Tibial artery (tissue), 4 donors: ENCODE measurements at regions not wholly inside any gene's neighbourhood (a gene's known extent, or its start where the extent isn't known, plus 50 kb on each side); places are given as distances from the start of the nearest gene placed in this dataset.

Source experiments
- DNase-seq, 2 donors: peaks; one replicate each; pipeline ENCODE4 v3.0.0-alpha.2; 2019
- H3K27ac ChIP-seq, 2 donors: fragments of 200-600 bp; sonication (generic) in 1 of 2; 1 replicate in 1 of 2; 2 replicates in 1 of 2; pipeline ENCODE4 v1.5.1; 2018 to 2019; ENCODE audit warnings: mild to moderate bottlenecking in 1 of 2
- H3K27me3 ChIP-seq, 2 donors: fragments of 200-600 bp; sonication (generic) in 1 of 2; one replicate each; pipeline versions ENCODE4 v1.5.1 to v1.6.0; 2016 to 2019
- H3K36me3 ChIP-seq, 3 donors: fragments of 200-600 bp; sonication (generic) in 2 of 3; one replicate each; pipeline ENCODE4 v1.5.1; 2016 to 2019; ENCODE audit warnings: mild to moderate bottlenecking in 2 of 3
- H3K4me1 ChIP-seq, 4 donors: fragments of 200-600 bp; sonication (generic) in 2 of 4; 1 replicate in 3 of 4; 2 replicates in 1 of 4; pipeline ENCODE4 v1.5.1; 2016 to 2019
- H3K4me3 ChIP-seq, 2 donors: fragments of 200-600 bp; sonication (generic) in 1 of 2; 1 replicate in 1 of 2; 2 replicates in 1 of 2; pipeline ENCODE4 v1.5.1; 2018 to 2019; ENCODE audit warnings: mild to moderate bottlenecking in 2 of 2
- H3K9me3 ChIP-seq, 3 donors: fragments of 200-600 bp; sonication (generic) in 1 of 3; one replicate each; pipeline ENCODE4 v1.5.1; 2016 to 2019
- intact Hi-C: fragments of 100-400 bp; cut with DNase I; formaldehyde crosslinking; loops from one replicate; pipeline ENCODE4 v1.15.0; 2023; ENCODE audit warnings: low total_unique reads
- TF ChIP-seq, protein P1 (sequence below), 2 experiments: fragments of 200-600 bp in 1 of 2; fragments of 450-650 bp in 1 of 2; IDR thresholded peaks; one replicate each; pipeline ENCODE4 v1.5.1; 2017 to 2019; ENCODE audit warnings: antibody characterized with exemption in 2 of 2, mild to moderate bottlenecking in 1 of 2, moderate library complexity in 1 of 2

DNA sequence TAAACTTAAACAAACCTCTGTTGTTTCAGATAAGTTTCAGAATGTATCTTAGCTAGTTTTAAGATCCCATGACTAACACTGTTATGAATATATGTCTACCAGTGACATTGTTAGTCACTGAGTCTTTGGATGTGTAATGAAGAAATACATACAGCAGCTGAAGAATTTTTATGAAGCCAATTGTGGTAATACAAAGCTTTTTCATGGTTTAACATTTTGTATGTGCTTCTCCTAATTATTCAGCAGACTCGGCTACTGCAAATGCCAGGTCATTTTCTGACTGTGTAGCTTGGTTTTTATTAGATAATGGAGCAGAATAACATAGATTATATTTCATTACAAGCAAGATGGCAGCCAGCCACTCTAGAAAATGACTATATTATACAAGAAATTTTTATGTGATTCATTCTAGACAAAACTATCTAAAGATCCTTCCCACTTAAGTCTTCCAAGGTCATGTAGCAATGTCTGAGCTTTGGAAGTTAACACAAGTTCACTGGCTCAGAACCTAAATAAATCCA lies 147.8 kb downstream of the TNFSF18 start:
- no peaks in the 10 kb centered on the region for H3K9me3 ChIP-seq
- H3K4me3 ChIP-seq = no peak overlapping the region
- H3K4me1 ChIP-seq = peaks cover 0 to 11% (median 3%) of the 10 kb centered on the region in 4 donors
- intact Hi-C loops = no loop called here
- TF ChIP-seq, protein P1, sequence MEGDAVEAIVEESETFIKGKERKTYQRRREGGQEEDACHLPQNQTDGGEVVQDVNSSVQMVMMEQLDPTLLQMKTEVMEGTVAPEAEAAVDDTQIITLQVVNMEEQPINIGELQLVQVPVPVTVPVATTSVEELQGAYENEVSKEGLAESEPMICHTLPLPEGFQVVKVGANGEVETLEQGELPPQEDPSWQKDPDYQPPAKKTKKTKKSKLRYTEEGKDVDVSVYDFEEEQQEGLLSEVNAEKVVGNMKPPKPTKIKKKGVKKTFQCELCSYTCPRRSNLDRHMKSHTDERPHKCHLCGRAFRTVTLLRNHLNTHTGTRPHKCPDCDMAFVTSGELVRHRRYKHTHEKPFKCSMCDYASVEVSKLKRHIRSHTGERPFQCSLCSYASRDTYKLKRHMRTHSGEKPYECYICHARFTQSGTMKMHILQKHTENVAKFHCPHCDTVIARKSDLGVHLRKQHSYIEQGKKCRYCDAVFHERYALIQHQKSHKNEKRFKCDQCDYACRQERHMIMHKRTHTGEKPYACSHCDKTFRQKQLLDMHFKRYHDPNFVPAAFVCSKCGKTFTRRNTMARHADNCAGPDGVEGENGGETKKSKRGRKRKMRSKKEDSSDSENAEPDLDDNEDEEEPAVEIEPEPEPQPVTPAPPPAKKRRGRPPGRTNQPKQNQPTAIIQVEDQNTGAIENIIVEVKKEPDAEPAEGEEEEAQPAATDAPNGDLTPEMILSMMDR (IDR thresholded peaks at IDR 0.05) = no peak
- no peak overlapping the region for H3K27ac ChIP-seq
- DNase-seq = no peak
- no peaks in the 10 kb centered on the region for H3K27me3 ChIP-seq
- H3K36me3 ChIP-seq = no peaks in the 10 kb centered on the region

DNA sequence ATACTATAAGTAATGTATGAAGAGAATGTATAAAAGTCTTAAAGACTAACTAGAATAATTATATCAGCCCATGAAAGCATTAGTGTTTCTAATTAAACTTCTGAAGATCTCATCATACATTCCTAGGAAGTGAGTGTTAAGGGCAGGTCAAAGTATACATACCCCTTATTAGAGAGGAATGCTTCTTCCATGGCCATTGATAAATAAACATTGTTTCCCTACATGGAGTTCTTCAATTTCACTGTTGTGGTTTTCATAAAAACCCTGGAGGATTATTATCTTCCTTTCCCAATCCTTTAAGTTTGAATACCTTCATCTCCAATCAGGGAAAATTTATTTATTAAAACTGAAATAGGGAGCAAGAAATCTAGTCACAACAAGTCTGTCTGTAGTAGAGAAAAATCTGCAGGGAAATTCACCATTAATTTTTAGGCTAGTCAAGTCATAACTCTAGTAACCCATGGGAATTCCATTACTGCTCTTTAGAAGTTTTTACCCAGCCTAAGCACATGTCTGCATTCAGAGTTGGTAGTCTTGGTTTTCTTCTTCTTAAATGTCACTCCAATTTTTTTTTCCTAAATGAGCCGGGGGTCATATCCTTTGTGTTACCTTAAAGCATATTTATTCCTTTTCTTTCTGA lies 147.0 kb downstream of the TNFSF18 start:
- Histone ChIP-seq H3K4me3 (no peak overlapping the region), H3K36me3 (no peaks in the 10 kb centered on the region), H3K9me3 (no peaks in the 10 kb centered on the region), H3K4me1 (peaks cover 0 to 11% (median 3%) of the 10 kb centered on the region in 4 donors), H3K27me3 (no peaks in the 10 kb centered on the region), H3K27ac (no peak overlapping the region)
- TF ChIP-seq, protein P1 (IDR thresholded peaks at IDR 0.05) = no peak
- no peak for DNase-seq
- intact Hi-C loops = no loop called here

DNA sequence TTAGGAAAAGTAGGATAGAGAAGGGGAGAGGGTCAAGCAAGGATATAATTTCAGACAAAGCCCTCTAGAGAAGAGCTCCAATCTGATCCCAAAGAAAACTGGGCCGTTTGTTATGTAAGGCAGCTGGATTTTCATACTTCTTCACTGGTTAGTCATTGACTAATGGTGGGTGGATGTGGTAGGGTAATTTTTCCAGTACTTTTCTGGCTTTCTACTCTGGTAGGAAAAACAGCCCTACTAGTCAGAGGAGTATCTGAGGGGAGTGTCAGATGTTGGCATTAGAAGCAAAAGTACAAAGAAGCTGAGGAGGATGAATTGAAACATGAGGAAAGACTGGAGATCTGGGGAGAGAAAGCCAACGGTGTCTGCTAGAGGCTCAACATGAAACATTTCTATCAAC lies 145.3 kb downstream of the TNFSF18 start:
- Histone ChIP-seq H3K27ac (no peak overlapping the region), H3K36me3 (no peaks in the 10 kb centered on the region), H3K4me3 (no peak overlapping the region), H3K4me1 (peaks cover 0 to 11% (median 3%) of the 10 kb centered on the region in 4 donors), H3K9me3 (no peaks in the 10 kb centered on the region), H3K27me3 (no peaks in the 10 kb centered on the region)
- TF ChIP-seq, protein P1 (IDR thresholded peaks at IDR 0.05) = no peak
- no peak for DNase-seq
- intact Hi-C loops = no loop called here

DNA sequence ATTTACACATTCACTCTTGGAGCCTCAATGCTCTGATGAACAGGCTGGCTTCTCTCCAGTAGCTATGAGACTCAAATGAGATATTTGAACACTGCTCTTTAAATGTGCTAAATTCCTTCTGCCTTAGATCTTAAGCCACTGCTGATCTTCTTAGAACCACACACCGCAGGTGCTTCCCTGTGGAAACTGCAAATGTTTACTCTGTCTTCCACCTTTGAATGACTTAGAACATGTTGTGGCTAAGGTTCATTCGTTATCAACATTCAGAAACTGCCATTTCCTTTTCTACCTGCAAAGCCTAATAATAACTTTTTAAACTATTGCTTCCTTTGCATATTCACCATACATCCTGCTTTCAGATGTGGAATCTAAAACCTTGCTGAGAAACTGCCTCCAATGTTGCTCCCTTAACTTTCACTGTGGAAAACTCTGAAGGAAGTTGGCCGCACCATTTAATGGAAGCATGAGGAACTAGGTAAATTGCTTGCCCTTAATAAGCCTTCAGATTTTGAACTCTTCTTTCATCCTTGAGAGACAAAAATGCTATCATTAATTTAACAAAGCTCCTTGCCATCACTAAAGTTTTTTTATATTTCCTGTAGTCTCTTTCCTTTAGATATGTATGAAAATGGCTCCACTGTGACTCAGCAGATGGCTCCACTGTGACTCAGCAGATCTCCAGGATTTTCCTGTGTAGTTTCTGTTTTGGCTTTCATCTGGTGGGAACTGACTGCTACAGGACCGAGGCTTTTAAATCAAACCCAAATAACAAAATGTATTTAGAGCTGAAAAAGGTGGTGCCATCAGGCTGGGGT lies 143.8 kb downstream of the TNFSF18 start:
- H3K27me3 ChIP-seq = no peaks in the 10 kb centered on the region
- peaks cover 0 to 11% (median 3%) of the 10 kb centered on the region in 4 donors for H3K4me1 ChIP-seq
- no peaks in the 10 kb centered on the region for H3K9me3 ChIP-seq
- H3K27ac ChIP-seq = no peak overlapping the region
- no peak for DNase-seq
- H3K36me3 ChIP-seq = no peaks in the 10 kb centered on the region
- intact Hi-C loops = no loop called here
- TF ChIP-seq, protein P1 (IDR thresholded peaks at IDR 0.05) = no peak
- no peak overlapping the region for H3K4me3 ChIP-seq

DNA sequence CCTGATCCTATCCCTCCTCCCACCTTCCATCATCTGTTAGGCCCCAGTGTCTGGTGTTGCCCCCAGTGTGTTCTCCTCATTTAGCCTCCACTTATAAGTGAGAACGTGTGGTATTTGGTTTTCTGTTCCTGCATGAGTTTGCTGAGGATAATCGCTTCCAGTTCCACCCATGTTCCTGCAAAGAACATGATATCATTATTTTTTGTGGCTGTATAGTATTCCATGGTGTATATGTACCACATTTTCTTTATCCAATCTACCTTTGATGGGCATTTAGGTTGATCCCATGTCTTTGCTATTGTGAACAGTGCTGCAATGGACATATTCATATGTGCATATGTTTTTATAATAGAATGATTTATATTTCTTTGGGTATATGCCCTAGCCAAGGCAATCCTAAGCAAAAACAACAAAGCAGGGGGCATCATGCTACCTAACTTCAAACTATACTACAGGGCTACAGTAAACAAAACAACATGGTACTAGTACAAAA lies 142.9 kb downstream of the TNFSF18 start:
- Histone ChIP-seq H3K27ac (no peak overlapping the region), H3K27me3 (no peaks in the 10 kb centered on the region), H3K4me1 (peaks cover 0 to 9% (median 3%) of the 10 kb centered on the region in 4 donors), H3K4me3 (no peak overlapping the region), H3K36me3 (no peaks in the 10 kb centered on the region), H3K9me3 (peaks cover 0 to 7% (median 0%) of the 10 kb centered on the region in 3 donors)
- intact Hi-C loops = no loop called here
- TF ChIP-seq, protein P1 (IDR thresholded peaks at IDR 0.05) = no peak
- no peak for DNase-seq
